GM23338 (cell line): ENCODE measurements at regions not wholly inside any gene's neighbourhood (a gene's known extent, or its start where the extent isn't known, plus 50 kb on each side); places are given as distances from the start of the nearest gene placed in this dataset.

ENCODE experiments used
- ATAC-seq: fragments of 200-7000 bp; cut with Tn5 transposase; 3 replicates; pipeline ENCODE4 v1.9.1; 2020
- DNase-seq: peaks from one replicate; pipeline ENCODE4 v3.0.0-alpha.2; 2015; ENCODE audit warnings: low spot score
- H2AFZ ChIP-seq: fragments of 200-600 bp; sonication (generic); 2 replicates; pipeline ENCODE4 v1.8.0; 2016; ENCODE audit warnings: antibody characterized with exemption, mild to moderate bottlenecking, moderate library complexity
- H3F3A ChIP-seq: fragments of 200-600 bp; sonication (generic); replicated peaks from 2 replicates; pipeline ENCODE4 v1.8.0; 2017; ENCODE audit warnings: antibody characterized with exemption, mixed run types, low read depth
- H3K27ac ChIP-seq: fragments of 200-600 bp; sonication (generic); 2 replicates; pipeline ENCODE4 v1.6.1; 2016; ENCODE audit warnings: low read depth
- H3K27me3 ChIP-seq: fragments of 200-600 bp; sonication (generic); 2 replicates; pipeline ENCODE4 v1.8.0; 2016; ENCODE audit warnings: mild to moderate bottlenecking, mixed run types, moderate library complexity; ENCODE audit not compliant: insufficient read depth
- H3K36me3 ChIP-seq: fragments of 200-600 bp; sonication (generic); 2 replicates; pipeline ENCODE4 v1.8.0; 2016; ENCODE audit warnings: mild to moderate bottlenecking; ENCODE audit not compliant: insufficient read depth
- H3K4me1 ChIP-seq: fragments of 200-600 bp; sonication (generic); 2 replicates; pipeline ENCODE4 v1.8.0; 2016; ENCODE audit warnings: mild to moderate bottlenecking, moderate library complexity; ENCODE audit not compliant: insufficient read depth
- H3K4me2 ChIP-seq: fragments of 200-600 bp; sonication (generic); 2 replicates; pipeline ENCODE4 v1.7.1; 2017; ENCODE audit warnings: mixed run types
- H3K4me3 ChIP-seq: fragments of 200-600 bp; sonication (generic); 2 replicates; pipeline ENCODE4 v1.6.1; 2016; ENCODE audit warnings: mixed run types
- H3K79me2 ChIP-seq: fragments of 200-600 bp; sonication (generic); replicated peaks from 2 replicates; pipeline ENCODE4 v1.8.0; 2017; ENCODE audit warnings: mild to moderate bottlenecking; ENCODE audit not compliant: insufficient read depth
- H3K9me2 ChIP-seq: fragments of 200-600 bp; sonication (generic); 2 replicates; pipeline ENCODE4 v1.8.0; 2017; ENCODE audit not compliant: insufficient read depth
- H4K20me1 ChIP-seq: fragments of 200-600 bp; sonication (generic); replicated peaks from 2 replicates; pipeline ENCODE4 v1.8.0; 2017; ENCODE audit warnings: mild to moderate bottlenecking; ENCODE audit not compliant: insufficient read depth
- H3K27ac Mint-ChIP-seq: 2 replicates; pipeline ENCODE4 v1.8.0; 2020; ENCODE audit warnings: inconsistent platforms, mild to moderate bottlenecking, moderate library complexity, mixed read lengths
- H3K27me3 Mint-ChIP-seq: 3 replicates; pipeline ENCODE4 v1.8.0; 2022; ENCODE audit warnings: low read depth, mild to moderate bottlenecking, moderate library complexity, mixed read lengths, inconsistent platforms; ENCODE audit not compliant: insufficient read depth, poor library complexity
- H3K36me3 Mint-ChIP-seq: 3 replicates; pipeline ENCODE4 v1.8.0; 2021; ENCODE audit warnings: low read depth, mild to moderate bottlenecking, inconsistent platforms, moderate library complexity, mixed read lengths
- H3K4me1 Mint-ChIP-seq: 3 replicates; pipeline ENCODE4 v1.8.0; 2020; ENCODE audit warnings: mild to moderate bottlenecking, inconsistent platforms, mixed read lengths
- H3K4me3 Mint-ChIP-seq: 3 replicates; pipeline ENCODE4 v1.8.0; 2021; ENCODE audit warnings: moderate library complexity, mild to moderate bottlenecking, inconsistent platforms, mixed read lengths
- H3K9me3 Mint-ChIP-seq: 3 replicates; pipeline ENCODE4 v1.8.0; 2020; ENCODE audit warnings: moderate library complexity, mild to moderate bottlenecking, inconsistent platforms, mixed read lengths
- CREB1 ChIP-seq: fragments of 250-450 bp; sonication (Bioruptor Pico); IDR thresholded peaks from 2 replicates; pipeline ENCODE4 v1.5.0; 2020; ENCODE audit warnings: low read depth, mild to moderate bottlenecking, moderate library complexity
- CTCF ChIP-seq, 2 experiments: fragments of 200-600 bp in 1 of 2; sonication (generic) in 1 of 2; conservative IDR thresholded peaks; 2 replicates each; pipeline versions ENCODE4 v1.5.1 to v1.6.1; 2016 to 2017; ENCODE audit warnings: antibody characterized with exemption in 2 of 2, low read depth in 2 of 2, mild to moderate bottlenecking in 2 of 2, moderate library complexity in 1 of 2
- EZH2 ChIP-seq: fragments of 200-600 bp; sonication (generic); IDR thresholded peaks from one replicate; pipeline ENCODE4 v1.8.0; 2017; ENCODE audit warnings: antibody characterized with exemption, mild to moderate bottlenecking, low read depth; ENCODE audit not compliant: unreplicated experiment
- EZH2phosphoT487 ChIP-seq: fragments of 200-600 bp; sonication (generic); IDR thresholded peaks from one replicate; pipeline ENCODE4 v1.8.1; 2018; ENCODE audit warnings: antibody characterized with exemption; ENCODE audit not compliant: unreplicated experiment
- JUNB ChIP-seq: IDR thresholded peaks from one replicate; pipeline ENCODE4 v1.6.1; 2016; ENCODE audit warnings: antibody characterized with exemption; ENCODE audit not compliant: unreplicated experiment
- NANOG ChIP-seq: IDR thresholded peaks from 2 replicates; pipeline ENCODE4 v1.6.1; 2016; ENCODE audit warnings: antibody characterized with exemption, borderline replicate concordance
- POLR2AphosphoS5 ChIP-seq: IDR thresholded peaks from 2 replicates; pipeline ENCODE4 v1.6.1; 2016; ENCODE audit warnings: antibody characterized with exemption, low read depth
- STAT1 ChIP-seq: IDR thresholded peaks from one replicate; pipeline ENCODE4 v1.6.1; 2016; ENCODE audit warnings: antibody characterized with exemption; ENCODE audit not compliant: unreplicated experiment
- ZNF114 ChIP-seq: fragments of 250-450 bp; sonication (Bioruptor Pico); IDR thresholded peaks from 2 replicates; pipeline ENCODE4 v1.5.0; 2020; ENCODE audit warnings: mild to moderate bottlenecking, moderate library complexity
- ZNF331 ChIP-seq: fragments of 250-450 bp; sonication (Bioruptor Pico); IDR thresholded peaks from 2 replicates; pipeline ENCODE4 v1.5.0; 2020; ENCODE audit warnings: low read depth, mild to moderate bottlenecking, moderate library complexity
- TF ChIP-seq, protein P1 (sequence below): fragments of 250-450 bp; sonication (Bioruptor Pico); IDR thresholded peaks from 2 replicates; pipeline ENCODE4 v1.5.0; 2020; ENCODE audit warnings: mild to moderate bottlenecking, moderate library complexity

GRCh38 chr3:70757658-70758057 lies 445.2 kb upstream of the MDFIC2 start (continued):
- TF ChIP-seq EZH2phosphoT487, result no peak
- TF ChIP-seq ZNF114 (CRISPR knock-in tag), result no peak
- TF ChIP-seq CREB1, result no peak
- TF ChIP-seq POLR2AphosphoS5, result no peak
- no peak for TF ChIP-seq NANOG
- TF ChIP-seq EZH2, result no peak
- no peak for TF ChIP-seq STAT1
- no peak for TF ChIP-seq JUNB

GRCh38 chr3:70755526-70755925 lies 443.1 kb upstream of the MDFIC2 start:
- H4K20me1 ChIP-seq, result no peaks in the 10 kb centered on the region
- no peak for TF ChIP-seq JUNB
- no peak for TF ChIP-seq POLR2AphosphoS5
- no peak for TF ChIP-seq STAT1
- H3K9me2 ChIP-seq, result peaks cover 15% of the 10 kb centered on the region
- DNase-seq (no peak), ATAC-seq (no peak)
- no peaks in the 10 kb centered on the region for H3F3A ChIP-seq
- H3K27me3 ChIP-seq, result no peaks in the 10 kb centered on the region
- no peak overlapping the region for H3K4me3 ChIP-seq
- no peak overlapping the region; the same call in 1 of the 2 replicates for H2AFZ ChIP-seq
- H3K4me2 ChIP-seq, result no peak overlapping the region
- no peaks in the 10 kb centered on the region for H3K79me2 ChIP-seq
- no peak overlapping the region for H3K27ac ChIP-seq
- H3K4me1 ChIP-seq, result no peaks in the 10 kb centered on the region
- H3K4me3 Mint-ChIP-seq, result no peak overlapping the region
- no peak overlapping the region for H3K27ac Mint-ChIP-seq
- no peaks in the 10 kb centered on the region for H3K36me3 Mint-ChIP-seq
- peaks cover 4% of the 10 kb centered on the region for H3K27me3 Mint-ChIP-seq
- H3K9me3 Mint-ChIP-seq, result no peaks in the 10 kb centered on the region
- no peaks in the 10 kb centered on the region for H3K36me3 ChIP-seq
- H3K4me1 Mint-ChIP-seq, result no peaks in the 10 kb centered on the region

DNA sequence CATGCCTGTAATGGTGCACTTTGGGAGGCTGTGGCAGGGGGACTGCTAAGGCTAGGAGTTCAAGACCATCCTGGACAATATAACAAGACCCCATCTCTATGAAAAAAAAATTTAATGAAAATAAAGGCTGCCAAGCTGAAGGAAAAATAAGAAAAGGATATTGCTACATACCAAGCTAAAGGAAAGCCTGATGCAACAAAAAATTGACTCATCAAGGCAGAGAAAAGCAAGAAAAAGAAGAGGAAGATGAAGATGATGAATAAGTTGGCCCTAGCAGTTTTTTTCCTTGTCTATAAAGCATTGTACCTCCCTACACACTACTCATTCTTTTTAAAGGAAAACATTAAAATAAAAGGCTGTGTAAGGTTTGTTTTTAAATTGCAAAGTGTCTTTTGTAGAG lies 441.9 kb upstream of the MDFIC2 start:
- no peaks in the 10 kb centered on the region for H3K27me3 ChIP-seq
- Mint-ChIP-seq H3K9me3 (no peaks in the 10 kb centered on the region), H3K27ac (no peak overlapping the region), H3K4me1 (no peaks in the 10 kb centered on the region), H3K36me3 (no peaks in the 10 kb centered on the region), H3K27me3 (peaks cover 4% of the 10 kb centered on the region), H3K4me3 (no peak overlapping the region)
- no peaks in the 10 kb centered on the region for H3K79me2 ChIP-seq
- ATAC-seq, result no peak
- H3K36me3 ChIP-seq, result no peaks in the 10 kb centered on the region
- H3K27ac ChIP-seq, result no peak overlapping the region
- no peak overlapping the region for H3K4me3 ChIP-seq
- H3K4me2 ChIP-seq, result no peak overlapping the region
- no peaks in the 10 kb centered on the region for H4K20me1 ChIP-seq
- H3F3A ChIP-seq, result no peaks in the 10 kb centered on the region
- no peaks in the 10 kb centered on the region for H3K4me1 ChIP-seq
- no peak for DNase-seq
- no peak overlapping the region for H2AFZ ChIP-seq
- H3K9me2 ChIP-seq, result peaks cover 5% of the 10 kb centered on the region; the same call in 1 of the 2 replicates
- TF ChIP-seq ZNF331 (CRISPR knock-in tag), result no peak
- no peak for TF ChIP-seq NANOG
- no peak for TF ChIP-seq CREB1
- TF ChIP-seq, protein P1, sequence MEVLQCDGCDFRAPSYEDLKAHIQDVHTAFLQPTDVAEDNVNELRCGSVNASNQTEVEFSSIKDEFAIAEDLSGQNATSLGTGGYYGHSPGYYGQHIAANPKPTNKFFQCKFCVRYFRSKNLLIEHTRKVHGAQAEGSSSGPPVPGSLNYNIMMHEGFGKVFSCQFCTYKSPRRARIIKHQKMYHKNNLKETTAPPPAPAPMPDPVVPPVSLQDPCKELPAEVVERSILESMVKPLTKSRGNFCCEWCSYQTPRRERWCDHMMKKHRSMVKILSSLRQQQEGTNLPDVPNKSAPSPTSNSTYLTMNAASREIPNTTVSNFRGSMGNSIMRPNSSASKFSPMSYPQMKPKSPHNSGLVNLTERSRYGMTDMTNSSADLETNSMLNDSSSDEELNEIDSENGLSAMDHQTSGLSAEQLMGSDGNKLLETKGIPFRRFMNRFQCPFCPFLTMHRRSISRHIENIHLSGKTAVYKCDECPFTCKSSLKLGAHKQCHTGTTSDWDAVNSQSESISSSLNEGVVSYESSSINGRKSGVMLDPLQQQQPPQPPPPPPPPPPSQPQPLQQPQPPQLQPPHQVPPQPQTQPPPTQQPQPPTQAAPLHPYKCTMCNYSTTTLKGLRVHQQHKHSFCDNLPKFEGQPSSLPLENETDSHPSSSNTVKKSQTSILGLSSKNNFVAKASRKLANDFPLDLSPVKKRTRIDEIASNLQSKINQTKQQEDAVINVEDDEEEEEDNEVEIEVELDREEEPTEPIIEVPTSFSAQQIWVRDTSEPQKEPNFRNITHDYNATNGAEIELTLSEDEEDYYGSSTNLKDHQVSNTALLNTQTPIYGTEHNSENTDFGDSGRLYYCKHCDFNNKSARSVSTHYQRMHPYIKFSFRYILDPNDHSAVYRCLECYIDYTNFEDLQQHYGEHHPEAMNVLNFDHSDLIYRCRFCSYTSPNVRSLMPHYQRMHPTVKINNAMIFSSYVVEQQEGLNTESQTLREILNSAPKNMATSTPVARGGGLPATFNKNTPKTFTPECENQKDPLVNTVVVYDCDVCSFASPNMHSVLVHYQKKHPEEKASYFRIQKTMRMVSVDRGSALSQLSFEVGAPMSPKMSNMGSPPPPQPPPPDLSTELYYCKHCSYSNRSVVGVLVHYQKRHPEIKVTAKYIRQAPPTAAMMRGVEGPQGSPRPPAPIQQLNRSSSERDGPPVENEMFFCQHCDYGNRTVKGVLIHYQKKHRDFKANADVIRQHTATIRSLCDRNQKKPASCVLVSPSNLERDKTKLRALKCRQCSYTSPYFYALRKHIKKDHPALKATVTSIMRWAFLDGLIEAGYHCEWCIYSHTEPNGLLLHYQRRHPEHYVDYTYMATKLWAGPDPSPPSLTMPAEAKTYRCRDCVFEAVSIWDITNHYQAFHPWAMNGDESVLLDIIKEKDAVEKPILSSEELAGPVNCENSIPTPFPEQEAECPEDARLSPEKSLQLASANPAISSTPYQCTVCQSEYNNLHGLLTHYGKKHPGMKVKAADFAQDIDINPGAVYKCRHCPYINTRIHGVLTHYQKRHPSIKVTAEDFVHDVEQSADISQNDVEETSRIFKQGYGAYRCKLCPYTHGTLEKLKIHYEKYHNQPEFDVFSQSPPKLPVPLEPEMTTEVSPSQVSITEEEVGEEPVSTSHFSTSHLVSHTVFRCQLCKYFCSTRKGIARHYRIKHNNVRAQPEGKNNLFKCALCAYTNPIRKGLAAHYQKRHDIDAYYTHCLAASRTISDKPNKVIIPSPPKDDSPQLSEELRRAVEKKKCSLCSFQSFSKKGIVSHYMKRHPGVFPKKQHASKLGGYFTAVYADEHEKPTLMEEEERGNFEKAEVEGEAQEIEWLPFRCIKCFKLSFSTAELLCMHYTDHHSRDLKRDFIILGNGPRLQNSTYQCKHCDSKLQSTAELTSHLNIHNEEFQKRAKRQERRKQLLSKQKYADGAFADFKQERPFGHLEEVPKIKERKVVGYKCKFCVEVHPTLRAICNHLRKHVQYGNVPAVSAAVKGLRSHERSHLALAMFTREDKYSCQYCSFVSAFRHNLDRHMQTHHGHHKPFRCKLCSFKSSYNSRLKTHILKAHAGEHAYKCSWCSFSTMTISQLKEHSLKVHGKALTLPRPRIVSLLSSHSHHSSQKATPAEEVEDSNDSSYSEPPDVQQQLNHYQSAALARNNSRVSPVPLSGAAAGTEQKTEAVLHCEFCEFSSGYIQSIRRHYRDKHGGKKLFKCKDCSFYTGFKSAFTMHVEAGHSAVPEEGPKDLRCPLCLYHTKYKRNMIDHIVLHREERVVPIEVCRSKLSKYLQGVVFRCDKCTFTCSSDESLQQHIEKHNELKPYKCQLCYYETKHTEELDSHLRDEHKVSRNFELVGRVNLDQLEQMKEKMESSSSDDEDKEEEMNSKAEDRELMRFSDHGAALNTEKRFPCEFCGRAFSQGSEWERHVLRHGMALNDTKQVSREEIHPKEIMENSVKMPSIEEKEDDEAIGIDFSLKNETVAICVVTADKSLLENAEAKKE (CRISPR knock-in tag), result no peak
- TF ChIP-seq CTCF (conservative IDR thresholded peaks at IDR 0.05; ENCODE audit: low read depth in 2 of 2), result no peak
